DND-41 (cell line): ENCODE measurements at regions not wholly inside any gene's neighbourhood (a gene's known extent, or its start where the extent isn't known, plus 50 kb on each side); places are given as distances from the start of the nearest gene placed in this dataset.

ENCODE experiments used
- CTCF ChIP-seq: IDR thresholded peaks from 2 replicates; pipeline ENCODE4 v1.5.1; 2012; ENCODE audit warnings: borderline replicate concordance, low read length, moderate library complexity, mild to moderate bottlenecking; ENCODE audit not compliant: poor library complexity, severe bottlenecking; ENCODE audit errors: extremely low read depth
- EZH2 ChIP-seq: IDR thresholded peaks from 3 replicates; pipeline ENCODE4 v1.6.1; 2012; ENCODE audit warnings: borderline replicate concordance, low read depth, mild to moderate bottlenecking, moderate library complexity, low read length, inconsistent platforms; ENCODE audit not compliant: severe bottlenecking

GRCh38 chr1:116191294-116191693, 80.1 kb downstream of the MAB21L3 start:
- no peak for TF ChIP-seq CTCF
- no peak for TF ChIP-seq EZH2
